DMS114 treated with DMSO at 0.1 percent for 48 hours (cell line): ENCODE measurements at regions not wholly inside any gene's neighbourhood (a gene's known extent, or its start where the extent isn't known, plus 50 kb on each side); places are given as distances from the start of the nearest gene placed in this dataset.

Experiments used
- DNase-seq: peaks from one replicate; lab custom pipeline; 2025; ENCODE audit not compliant: unreplicated experiment; lab: John Stamatoyannopoulos, UW

DNA sequence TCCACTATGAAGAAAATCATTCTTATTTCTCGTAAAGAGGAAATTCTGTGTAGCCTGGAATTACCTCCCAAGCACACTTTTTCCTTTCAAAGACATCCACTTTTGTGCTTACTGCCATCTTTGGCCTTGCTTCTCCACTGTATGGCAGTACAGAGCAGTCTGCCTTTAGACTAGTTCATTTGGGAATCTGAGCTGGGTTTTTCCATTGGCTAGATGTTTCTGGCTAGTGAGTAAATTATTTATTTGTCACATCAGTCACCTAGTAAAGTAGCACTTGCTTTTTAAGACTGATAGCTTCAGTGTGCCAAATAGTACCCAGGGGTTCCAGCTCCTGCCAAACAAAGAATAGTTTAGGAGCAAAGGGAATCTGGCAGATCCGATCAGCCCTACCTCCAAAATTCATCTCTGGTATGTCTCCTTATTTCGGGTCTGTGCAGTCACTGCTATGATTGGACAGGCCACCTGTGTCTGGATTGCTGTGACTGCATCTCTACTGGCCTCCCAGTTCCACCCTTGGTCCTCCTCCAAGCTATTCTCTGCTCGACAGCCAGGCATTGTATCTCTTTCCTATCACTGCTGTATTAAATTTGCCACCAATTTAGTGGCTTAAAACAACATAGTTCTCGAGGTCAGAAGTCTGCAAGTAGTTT lies 97.6 kb downstream of the NUDT12 start:
- no peak for DNase-seq

DNA sequence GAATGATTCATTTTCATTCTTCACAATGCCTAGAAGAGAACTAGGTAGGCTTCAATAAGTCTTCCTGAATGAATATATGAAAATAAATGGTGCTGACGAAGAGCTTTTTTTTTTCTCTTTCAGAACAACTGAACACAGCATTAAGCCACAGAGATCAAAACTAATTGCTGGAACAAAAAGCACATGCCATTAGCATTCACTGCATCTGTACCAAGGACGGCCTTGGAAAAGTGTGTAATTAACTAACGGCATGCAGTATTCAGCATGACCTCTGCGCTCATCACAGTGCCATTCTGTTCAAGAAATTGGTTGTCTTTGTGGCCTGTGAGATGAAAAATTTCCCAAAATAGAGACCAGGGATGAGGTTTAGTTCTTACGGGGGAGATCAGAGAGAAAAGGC lies 99.3 kb downstream of the NUDT12 start:
- no peak for DNase-seq

DNA sequence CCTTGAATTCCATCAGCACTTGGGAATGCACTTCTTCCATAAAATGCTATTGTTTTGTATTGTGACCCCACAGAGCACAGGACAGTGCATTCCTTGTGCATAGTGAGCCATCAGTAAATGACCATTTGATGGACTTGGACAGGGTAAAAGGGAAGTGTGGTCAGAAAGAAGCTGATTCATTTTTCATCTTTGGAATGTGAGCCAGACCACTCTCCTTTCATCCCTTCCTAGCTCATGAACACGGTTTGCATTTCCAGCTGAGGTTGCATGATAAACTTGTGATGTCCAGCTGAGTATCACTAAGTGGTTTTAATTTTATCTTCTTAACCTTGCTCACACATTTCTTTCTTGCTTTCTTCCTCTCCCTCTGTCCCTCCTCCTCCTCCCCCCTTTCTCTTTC lies 101.3 kb downstream of the NUDT12 start:
- DNase-seq, result no peak

DNA sequence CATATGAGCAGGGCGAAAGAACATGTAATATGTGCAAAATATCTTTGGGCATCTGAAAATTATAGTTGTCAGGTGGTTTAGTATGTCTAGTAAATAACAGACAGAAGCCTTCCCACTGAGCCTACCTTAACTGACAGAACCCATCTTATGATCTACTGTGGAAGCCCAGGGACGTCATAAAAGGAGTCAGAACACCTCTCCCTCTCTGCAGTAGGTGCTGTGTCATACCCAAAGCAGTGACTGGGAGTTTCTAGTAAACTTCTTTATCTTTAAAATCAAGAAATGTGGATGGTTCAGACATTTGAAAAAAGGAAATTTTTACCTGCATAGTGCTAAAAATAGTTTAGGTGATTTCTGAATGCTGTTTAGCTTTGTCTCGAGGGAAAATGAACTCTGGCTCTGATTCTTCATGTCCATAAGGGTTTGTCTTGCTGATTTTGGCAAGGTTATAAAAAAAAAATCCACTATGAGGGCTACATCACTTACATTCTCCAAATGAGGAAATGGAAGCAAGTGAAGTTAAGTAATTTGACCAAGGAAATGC lies 104.0 kb downstream of the NUDT12 start:
- DNase-seq, result no peak

DNA sequence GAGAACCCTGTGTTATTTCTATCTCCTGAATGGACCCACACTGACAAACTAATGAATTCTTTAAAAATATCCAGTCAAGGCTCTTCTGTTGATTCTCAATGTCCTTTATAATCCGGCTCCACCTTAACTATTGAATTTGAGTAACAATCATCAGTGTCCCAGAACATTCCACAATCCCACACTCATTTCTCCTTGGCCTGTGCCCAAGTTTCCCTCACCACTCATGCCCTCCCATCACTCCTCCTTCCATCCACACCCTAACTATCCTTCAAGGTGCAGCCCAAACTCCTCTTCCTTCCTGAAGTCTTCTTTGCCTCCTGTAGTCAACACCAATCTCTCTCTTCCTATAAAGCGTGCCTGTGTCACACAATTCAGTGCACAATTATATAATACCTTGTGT lies 106.1 kb downstream of the NUDT12 start:
- no peak for DNase-seq

DNA sequence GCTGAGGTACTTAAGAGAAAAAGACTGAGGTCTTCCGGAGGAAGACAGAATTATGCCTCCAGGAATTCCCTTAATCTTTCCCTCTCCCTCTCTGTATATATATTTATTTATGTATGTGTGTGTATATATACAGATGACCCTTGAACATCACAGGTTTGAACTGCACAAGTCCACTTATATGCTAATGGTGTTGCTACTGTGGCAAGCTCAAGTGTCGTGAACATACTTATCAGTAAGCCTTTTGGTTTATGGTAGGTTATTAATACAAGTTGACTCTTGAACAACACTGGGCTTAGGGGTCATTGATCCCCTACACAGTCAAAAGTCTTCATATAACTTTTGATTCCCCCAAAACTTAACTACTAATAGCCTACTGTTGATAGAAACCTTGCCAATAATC lies 106.8 kb downstream of the NUDT12 start:
- no peak for DNase-seq

DNA sequence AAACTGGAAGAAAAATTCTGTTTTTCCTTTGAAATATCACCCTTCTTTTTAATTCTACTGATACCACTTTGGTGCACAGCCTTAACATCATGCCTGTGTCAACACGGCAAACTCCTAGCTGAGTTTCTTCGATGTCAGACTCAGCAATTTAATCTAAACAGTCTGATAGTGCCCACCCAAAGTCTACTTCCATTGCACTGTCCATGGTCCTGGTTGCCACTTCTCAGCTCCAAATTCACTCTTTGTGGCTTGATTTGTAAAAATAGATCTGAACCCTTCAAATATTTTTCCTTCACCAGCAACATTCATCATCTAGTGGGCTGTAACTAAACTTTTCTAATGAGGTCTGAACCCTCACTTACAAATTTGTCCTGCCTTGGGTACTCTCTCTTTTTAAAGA lies 107.8 kb downstream of the NUDT12 start:
- no peak for DNase-seq

DNA sequence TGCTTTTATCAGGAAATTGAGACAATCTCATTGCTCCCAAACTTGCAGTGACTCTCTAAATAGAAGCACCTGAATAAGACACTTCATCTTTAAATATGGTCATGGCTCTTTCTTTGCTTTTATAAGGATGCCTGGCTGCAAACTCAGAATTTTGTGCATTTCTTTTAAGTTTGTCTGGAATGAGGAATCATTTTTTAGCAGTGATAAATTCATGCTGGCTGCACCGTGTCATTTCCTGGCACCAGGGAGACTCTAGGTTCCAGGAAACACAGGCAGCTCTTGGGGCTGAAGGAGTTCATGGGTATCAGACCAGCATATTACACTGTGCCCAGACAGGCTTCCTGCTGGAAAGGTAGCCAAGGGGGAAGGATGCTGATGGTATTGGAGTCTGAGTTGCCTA lies 109.9 kb downstream of the NUDT12 start:
- no peak for DNase-seq

DNA sequence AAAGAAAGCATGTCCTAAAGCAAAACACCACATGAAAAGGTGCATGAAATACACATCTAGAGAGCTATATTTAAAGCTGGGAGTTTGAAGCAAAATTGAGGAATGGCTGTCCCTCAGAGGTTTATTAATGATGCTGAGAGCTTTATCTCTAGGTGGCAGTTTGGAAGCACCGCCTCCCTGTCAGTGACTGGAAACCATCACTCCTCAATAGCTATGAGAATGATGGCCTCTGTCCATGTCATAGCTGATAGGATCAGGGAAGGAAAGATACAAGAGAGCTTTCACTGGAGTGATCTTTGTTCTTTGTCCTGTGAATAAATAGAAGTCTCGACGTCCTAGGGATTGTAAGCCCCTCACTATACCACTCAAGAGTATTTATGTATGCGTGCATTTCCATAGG lies 110.5 kb downstream of the NUDT12 start:
- DNase-seq, result no peak

DNA sequence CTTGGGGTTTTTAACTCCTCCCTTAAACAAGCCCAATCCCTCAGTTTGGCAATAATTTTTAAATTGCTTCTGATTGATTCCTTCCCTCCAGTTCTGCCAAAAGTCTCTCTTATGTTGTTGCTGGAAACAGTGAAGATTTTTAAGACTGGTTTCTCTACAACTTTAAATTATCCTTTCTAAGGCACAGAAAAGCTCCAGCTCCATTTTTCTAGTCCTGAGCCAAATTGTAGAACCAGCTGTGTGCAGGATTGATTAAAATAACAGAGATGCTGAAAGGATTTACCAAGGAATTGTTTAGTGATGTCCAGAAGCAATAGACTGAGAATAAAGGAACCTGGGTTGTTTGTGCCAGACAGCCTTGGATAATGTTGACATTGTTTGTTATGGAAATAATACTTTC lies 111.3 kb downstream of the NUDT12 start:
- no peak for DNase-seq

DNA sequence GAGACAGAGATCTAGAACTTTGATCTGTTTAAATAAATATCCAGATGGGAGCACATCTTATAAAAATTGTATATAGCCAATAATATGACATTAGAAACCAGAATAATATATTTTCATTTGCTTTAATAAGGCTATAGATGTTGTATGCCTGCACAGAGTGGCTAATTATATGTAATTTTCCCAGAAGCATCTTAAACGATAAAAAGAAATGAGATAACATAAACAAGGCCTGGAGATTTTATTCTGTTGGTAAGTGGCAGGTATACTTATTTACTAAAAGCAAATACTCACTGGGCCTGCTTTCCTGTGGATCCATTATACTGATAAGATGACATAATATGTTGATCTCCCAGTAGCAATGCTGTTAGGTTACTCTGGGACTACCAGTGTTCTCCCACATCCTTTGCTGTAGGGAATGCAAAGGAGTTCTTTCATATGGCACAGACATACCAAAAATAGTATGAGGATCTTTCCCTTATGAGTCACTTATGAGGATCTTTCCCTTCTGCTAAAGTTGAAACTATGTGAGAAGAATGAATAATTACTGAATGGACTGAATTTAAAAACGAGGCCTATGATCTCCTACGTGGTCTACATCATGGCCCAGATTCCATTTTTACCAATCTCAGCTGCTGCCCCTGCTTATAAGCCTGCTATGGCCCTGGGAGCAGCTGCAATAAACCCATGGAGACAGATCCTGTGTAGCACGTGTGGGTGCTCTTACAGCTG lies 112.1 kb downstream of the NUDT12 start:
- no peak for DNase-seq

DNA sequence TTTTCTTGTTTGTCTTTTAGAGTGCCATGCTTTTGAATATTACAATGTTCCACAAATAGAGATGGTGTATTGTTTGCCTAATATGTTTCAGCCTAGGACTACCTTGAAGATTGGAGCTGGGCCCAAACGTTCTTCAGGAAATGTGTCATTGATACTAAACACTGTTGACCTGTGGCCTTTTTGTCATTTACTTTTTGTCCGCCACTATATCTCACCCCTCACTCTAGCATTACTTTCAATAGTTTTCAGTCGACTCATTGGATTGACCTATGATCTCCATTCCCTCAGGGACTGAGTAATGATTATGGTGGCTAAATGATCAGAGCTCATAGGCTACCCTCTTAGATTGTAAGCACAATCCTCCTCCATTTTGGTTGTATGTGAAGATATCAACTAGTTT lies 115.8 kb downstream of the NUDT12 start:
- DNase-seq, result no peak

DNA sequence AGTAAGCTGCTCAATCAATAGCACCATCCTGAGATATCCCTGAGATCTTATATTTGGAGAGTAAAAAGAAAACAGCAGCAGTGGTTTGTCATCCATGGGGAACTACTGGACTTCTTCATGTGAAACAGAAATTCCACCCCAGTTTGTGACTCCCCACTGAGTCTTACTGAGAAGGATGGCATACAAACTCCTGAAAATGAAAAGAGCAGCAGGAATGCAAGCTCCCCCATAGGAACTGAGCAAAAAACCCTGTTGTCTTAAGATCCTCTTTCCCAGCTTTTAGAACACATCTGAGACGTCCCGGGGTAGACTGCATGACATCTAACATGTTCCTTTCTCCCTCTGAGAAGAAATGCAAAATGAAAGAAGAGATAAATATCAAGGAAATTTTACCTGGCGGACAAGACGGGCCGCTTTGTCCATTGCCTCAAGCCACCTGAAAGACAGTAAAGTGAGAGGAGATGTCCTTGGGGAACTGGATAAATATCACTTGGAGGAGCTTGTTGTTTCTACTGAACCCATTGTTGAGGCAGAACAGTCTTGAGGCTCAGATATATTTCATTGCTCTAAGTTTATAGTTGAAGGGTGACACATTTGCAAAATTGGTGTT lies 117.1 kb downstream of the NUDT12 start:
- DNase-seq, result no peak

DNA sequence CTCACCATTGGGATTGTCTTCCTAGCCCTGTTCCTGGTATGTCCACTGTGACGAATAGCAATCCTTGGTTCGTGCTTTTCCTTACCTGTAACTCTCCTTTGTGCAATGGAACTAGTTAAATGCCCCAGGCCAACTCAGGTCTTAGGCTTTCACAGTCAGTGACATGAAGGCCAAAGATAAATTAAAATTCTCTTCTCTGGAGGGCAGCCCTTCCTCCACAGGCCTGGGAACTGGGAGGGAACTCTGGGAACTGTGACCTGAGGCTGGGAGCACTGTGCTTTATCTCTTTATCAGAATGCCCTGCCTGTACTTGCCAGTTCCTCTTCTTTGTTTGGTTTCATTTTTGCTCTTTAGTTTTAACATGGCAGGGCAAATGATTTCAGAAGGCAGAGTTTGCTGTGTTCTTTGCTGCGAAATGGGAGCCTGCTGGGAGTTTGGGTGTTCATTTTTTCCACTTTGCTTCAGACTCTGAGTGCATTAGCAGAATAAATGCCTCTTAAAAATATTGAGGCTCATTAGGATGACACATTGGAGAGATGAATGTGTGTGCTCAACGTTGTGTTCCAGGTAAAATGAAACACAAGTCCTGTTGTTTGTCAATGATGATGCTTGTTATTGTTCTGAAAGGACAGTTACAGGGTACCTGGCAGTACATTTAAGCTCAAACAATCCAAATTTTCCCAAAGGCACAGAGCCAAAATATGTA lies 118.1 kb downstream of the NUDT12 start:
- DNase-seq, result no peak

DNA sequence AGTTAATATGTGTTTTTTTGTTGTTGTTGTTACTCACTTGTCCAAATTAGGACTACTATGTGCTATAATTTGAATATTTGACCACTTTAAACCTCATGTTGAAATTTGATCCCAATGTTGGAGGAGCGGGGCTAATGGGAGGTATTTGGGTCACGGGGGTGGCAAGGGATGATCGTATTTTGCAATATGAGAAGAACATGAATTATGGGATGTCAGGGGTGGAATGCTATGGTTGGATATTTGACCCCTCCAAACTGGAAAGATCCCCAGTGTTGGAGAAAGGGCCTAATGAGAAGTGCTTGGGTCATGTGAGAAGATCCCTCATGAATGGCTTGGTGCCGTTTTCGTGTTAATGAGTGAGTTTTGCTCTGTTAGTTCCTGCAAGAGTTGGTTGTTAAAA lies 119.8 kb downstream of the NUDT12 start:
- no peak for DNase-seq

DNA sequence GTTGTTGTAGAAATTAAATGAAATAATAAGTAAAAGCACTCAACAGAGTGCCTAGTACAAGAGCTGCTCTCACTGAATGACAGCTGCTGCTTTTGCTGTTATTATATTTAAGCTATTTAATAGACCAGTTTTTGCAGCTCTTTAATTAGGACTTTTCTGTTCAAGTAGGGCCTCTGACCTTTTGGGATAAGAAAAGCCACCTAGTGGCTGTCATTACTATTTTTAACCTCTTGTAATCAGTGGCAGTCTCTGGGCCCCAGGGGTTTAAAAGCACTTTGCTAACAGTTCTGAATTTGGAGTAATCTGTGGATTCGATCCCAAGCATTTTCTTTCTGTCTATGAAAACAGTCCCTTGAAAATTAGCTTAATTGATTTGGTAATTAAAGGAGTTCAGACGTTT lies 121.1 kb downstream of the NUDT12 start:
- no peak for DNase-seq

DNA sequence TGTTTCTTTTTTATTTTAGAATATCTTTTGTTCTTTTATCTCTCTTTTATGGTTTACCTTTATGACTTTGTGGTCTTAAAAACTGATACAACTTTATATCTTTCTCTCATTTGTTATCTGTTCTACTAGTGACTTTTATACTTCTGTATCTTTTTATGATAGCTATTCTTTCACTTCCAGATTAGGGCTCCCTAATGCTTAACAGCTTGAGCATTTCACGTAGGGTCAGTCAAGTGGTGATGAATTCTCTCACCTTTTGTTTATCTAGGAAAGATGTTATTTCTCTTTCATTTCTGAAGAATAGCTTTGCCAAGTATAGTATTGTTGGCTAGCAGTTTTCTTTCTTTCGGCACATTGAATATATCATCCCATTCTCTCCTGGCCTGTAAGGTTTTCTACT lies 123.6 kb downstream of the NUDT12 start:
- DNase-seq, result no peak

DNA sequence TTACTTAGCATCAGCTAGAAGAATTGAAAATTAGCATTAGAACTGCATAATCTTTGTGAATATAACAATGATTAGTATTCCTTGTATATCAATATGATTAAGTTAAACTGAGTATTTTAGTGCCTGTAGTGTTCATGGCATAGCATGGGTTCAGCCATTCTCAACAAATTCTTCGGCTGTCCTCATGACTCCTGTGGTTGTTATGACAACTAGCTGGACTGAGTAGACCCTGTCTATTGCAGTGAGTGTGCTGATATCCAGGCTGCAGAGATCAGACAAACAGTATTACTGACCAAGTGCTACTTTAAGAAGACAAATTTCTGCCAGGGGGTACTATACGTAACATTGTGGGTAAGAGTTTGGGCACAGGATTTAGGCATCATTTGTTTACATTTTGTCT lies 125.9 kb downstream of the NUDT12 start:
- DNase-seq, result no peak

DNA sequence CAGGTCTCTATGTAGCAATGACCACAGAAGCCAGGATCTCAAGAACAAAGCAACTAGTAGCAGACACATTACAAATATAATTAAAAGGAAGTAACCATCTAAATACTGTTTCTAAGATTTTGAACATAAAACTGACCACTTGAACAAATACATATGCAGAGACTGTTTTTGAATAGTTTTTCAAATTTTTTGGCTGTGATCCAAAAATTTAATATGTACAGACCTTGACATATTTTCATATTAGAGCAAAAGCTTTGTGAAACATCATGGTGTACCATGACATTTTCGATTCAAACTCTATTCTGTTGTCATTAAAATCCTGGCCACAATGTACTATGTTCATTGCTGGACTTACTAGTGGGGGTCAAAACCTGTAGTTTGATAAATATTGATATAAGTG lies 126.5 kb downstream of the NUDT12 start:
- no peak for DNase-seq

DNA sequence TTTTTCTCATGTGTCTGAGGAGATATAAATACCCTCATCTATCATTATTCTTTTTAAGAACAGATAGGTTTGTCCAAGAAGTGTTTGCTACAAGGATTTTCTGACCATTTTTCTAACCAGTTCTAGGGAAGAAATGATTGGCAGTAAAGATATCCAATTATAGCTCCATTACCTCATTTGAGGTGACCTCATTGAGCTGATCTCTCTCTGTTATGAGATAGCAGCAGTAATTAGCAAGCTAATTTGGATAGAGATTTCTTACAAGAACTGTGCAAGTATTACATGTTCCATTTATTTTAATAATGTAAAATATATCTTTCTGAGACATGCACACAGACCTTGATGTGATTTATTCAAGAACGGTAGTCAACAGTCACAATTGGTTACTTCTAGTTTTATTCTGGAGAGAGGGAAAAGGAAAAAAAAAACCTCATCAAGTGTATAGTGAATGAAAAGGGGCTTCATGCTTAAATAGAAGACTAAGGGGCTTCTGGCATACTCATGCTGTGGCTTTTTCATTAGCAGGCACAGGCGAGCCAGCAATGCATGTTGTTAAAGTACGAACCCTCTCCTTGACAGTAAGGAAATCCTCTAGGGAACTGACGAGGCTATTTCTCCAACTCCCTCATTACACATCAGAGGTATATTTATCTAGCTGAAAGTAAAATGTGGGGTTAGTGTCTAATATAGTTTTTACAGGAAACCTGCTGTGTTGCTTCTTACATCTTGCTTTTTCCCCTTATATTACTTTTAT lies 127.3 kb downstream of the NUDT12 start:
- no peak for DNase-seq

DNA sequence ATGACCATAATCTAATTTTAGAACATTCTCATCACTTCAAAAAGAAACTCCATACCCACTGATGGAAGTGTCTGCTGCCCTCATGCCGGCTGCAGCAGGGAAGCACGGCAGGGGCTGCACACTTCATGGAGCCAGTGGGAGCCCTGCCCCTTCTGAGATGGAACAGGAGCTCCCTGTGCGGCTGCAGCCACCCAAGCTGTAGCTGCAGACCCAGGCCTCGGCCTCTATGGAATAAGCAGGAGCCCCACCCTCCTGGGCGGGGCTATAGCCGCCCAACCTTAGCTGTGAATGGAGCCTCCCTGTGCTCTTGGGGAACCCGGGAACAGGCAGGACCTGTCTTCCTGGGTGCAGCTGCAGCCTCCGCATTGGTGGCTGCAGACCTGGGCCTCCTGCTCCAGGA lies 128.5 kb downstream of the NUDT12 start:
- DNase-seq, result no peak
